Lower leg skin (tissue), 3 donors: ENCODE measurements at regions not wholly inside any gene's neighbourhood (a gene's known extent, or its start where the extent isn't known, plus 50 kb on each side); places are given as distances from the start of the nearest gene placed in this dataset.

ENCODE experiments used
- CTCF ChIP-seq, 3 donors: fragments of 450-650 bp; IDR thresholded peaks; one replicate each; pipeline ENCODE4 v1.5.1; 2016; ENCODE audit warnings: antibody characterized with exemption in 3 of 3, mild to moderate bottlenecking in 3 of 3, moderate library complexity in 2 of 3
- POLR2A ChIP-seq, 2 donors: fragments of 450-650 bp; IDR thresholded peaks; one replicate each; pipeline ENCODE4 v1.6.1; 2016 to 2017; ENCODE audit warnings: antibody characterized with exemption in 2 of 2, mild to moderate bottlenecking in 1 of 2, moderate library complexity in 1 of 2

GRCh38 chr12:84357314-84357713, 555.3 kb downstream of the SLC6A15 start:
- TF ChIP-seq POLR2A (IDR thresholded peaks at IDR 0.05): no peak
- TF ChIP-seq CTCF (IDR thresholded peaks at IDR 0.05): no peak
